Stomach (tissue), 8 donors: ENCODE measurements at regions not wholly inside any gene's neighbourhood (a gene's known extent, or its start where the extent isn't known, plus 50 kb on each side); places are given as distances from the start of the nearest gene placed in this dataset.

Experiments used
- DNase-seq, 2 donors: peaks; one replicate each; pipeline versions ENCODE4 v3.0.0 to v3.0.0-alpha.2; 2013 to 2019
- H3K27ac ChIP-seq, 5 donors: fragments of 200-600 bp in 4 of 5; sonication (generic) in 4 of 5; one replicate each; pipeline ENCODE4 v1.5.1; 2013 to 2019; ENCODE audit warnings: mild to moderate bottlenecking in 1 of 5, moderate library complexity in 1 of 5
- H3K27me3 ChIP-seq, 3 donors: fragments of 200-600 bp; sonication (generic); one replicate each; pipeline ENCODE4 v1.5.1; 2017 to 2019; ENCODE audit warnings: mixed run types in 1 of 3
- H3K36me3 ChIP-seq, 4 donors: fragments of 200-600 bp; sonication (generic); 1 replicate in 3 of 4; 2 replicates in 1 of 4; pipeline ENCODE4 v1.5.1; 2016 to 2019
- H3K4me1 ChIP-seq, 4 donors: fragments of 200-600 bp; sonication (generic); one replicate each; pipeline ENCODE4 v1.5.1; 2016 to 2019
- H3K4me3 ChIP-seq, 4 donors: fragments of 200-600 bp; sonication (generic) in 3 of 4; one replicate each; pipeline ENCODE4 v1.5.1; 2016 to 2019; ENCODE audit warnings: mild to moderate bottlenecking in 1 of 4
- H3K9me3 ChIP-seq, 4 donors: fragments of 200-600 bp; sonication (generic); one replicate each; pipeline ENCODE4 v1.5.1; 2016 to 2019
- CTCF ChIP-seq, 7 experiments: fragments of 450-650 bp in 4 of 7; fragments of 200-600 bp in 3 of 7; sonication (generic) in 3 of 7; IDR thresholded peaks; one replicate each; pipeline ENCODE4 v1.5.1; 2016 to 2019; ENCODE audit warnings: antibody characterized with exemption in 7 of 7, control low read depth in 2 of 7, mild to moderate bottlenecking in 1 of 7
- EP300 ChIP-seq: sonication (generic); formaldehyde crosslinking; IDR thresholded peaks from one replicate; pipeline ENCODE4 v1.6.1; 2017; ENCODE audit warnings: antibody characterized with exemption
- POLR2A ChIP-seq, 4 donors: fragments of 450-650 bp; IDR thresholded peaks; one replicate each; pipeline ENCODE4 v1.6.1; 2016; ENCODE audit warnings: antibody characterized with exemption in 4 of 4, control low read depth in 2 of 4, mild to moderate bottlenecking in 1 of 4, moderate library complexity in 1 of 4
- POLR2AphosphoS5 ChIP-seq, 3 donors: sonication (generic); formaldehyde crosslinking; IDR thresholded peaks; one replicate each; pipeline ENCODE4 v1.6.1; 2016; ENCODE audit warnings: antibody characterized with exemption in 3 of 3
- WGBS, 5 donors: extraction: QIAGEN DNeasy Blood & Tissue Kit in 3 of 5; methylation state at CpG; one replicate each; pipeline versions ENCODE4 v1.1.5 to v1.1.7; 2013 to 2018; 5-methylcytosine and 5-hydroxymethylcytosine counted together
- intact Hi-C: fragments of 100-400 bp; cut with DNase I; formaldehyde crosslinking; loops from one replicate; pipeline ENCODE4 v1.15.1; 2023; ENCODE audit warnings: low total_unique reads
- donor health status: healthy with polysubstance abuse.
- donor health status: Bipolar disorder and iron deficiency.
- donor health status: healthy.

- Histone ChIP-seq H3K36me3 (no peaks in the 10 kb centered on the region), H3K9me3 (peaks cover 0 to 12% (median 3%) of the 10 kb centered on the region in 4 donors), H3K27me3 (no peaks in the 10 kb centered on the region), H3K27ac (no peak overlapping the region), H3K4me3 (no peak overlapping the region), H3K4me1 (no peaks in the 10 kb centered on the region)
- TF ChIP-seq EP300 = no peak
- TF ChIP-seq POLR2A (IDR thresholded peaks at IDR 0.05) = no peak
- TF ChIP-seq POLR2AphosphoS5 (IDR thresholded peaks at IDR 0.05) = no peak
- TF ChIP-seq CTCF (IDR thresholded peaks at IDR 0.05) = no peak
- intact Hi-C loops = no loop called here
- DNase-seq = no peak
Observed at GRCh38 chr5:57067597-57067924, 106.3 kb upstream of the GPBP1 start.

- no peak overlapping the region for H3K4me3 ChIP-seq
- whole genome bisulfite sequencing, 5 donors = 81 to 89% (median 87%) methylated on average over 6 of the region's 6 CpGs
- H3K9me3 ChIP-seq = peaks cover 0 to 12% (median 3%) of the 10 kb centered on the region in 4 donors
- H3K27ac ChIP-seq = no peak overlapping the region
- no peak for DNase-seq
- no peaks in the 10 kb centered on the region for H3K27me3 ChIP-seq
- intact Hi-C loops = no loop called here
- no peaks in the 10 kb centered on the region for H3K36me3 ChIP-seq
- TF ChIP-seq CTCF (IDR thresholded peaks at IDR 0.05) (no peak), POLR2AphosphoS5 (IDR thresholded peaks at IDR 0.05) (no peak), EP300 (no peak), POLR2A (IDR thresholded peaks at IDR 0.05) (no peak)
- H3K4me1 ChIP-seq = no peaks in the 10 kb centered on the region
Observed at GRCh38 chr5:57069115-57069835, 104.6 kb upstream of the GPBP1 start.

- intact Hi-C loops = no loop called here
- H3K27ac ChIP-seq = no peak overlapping the region
- no peaks in the 10 kb centered on the region for H3K4me1 ChIP-seq
- TF ChIP-seq POLR2AphosphoS5 (IDR thresholded peaks at IDR 0.05) = no peak
- no peak for TF ChIP-seq EP300
- no peak for TF ChIP-seq POLR2A (IDR thresholded peaks at IDR 0.05)
- TF ChIP-seq CTCF (IDR thresholded peaks at IDR 0.05) = no peak
- H3K36me3 ChIP-seq = no peaks in the 10 kb centered on the region
- no peaks in the 10 kb centered on the region for H3K27me3 ChIP-seq
- 53 to 60% (median 57%) methylated on average over 3 of the region's 3 CpGs for WGBS, 5 donors
- peaks cover 0 to 12% (median 3%) of the 10 kb centered on the region in 4 donors for H3K9me3 ChIP-seq
- no peak for DNase-seq
- no peak overlapping the region for H3K4me3 ChIP-seq
Observed at GRCh38 chr5:57072218-57072892, 101.5 kb upstream of the GPBP1 start.

- peak in 1 of 2 donors; percentile 49 for DNase-seq
- no peaks in the 10 kb centered on the region for H3K27me3 ChIP-seq
- H3K27ac ChIP-seq = no peak overlapping the region
- H3K4me1 ChIP-seq = no peaks in the 10 kb centered on the region
- H3K36me3 ChIP-seq = no peaks in the 10 kb centered on the region
- 80 to 89% (median 82%) methylated on average over 7 of the region's 7 CpGs for WGBS, 5 donors
- H3K9me3 ChIP-seq = no peaks in the 10 kb centered on the region
- H3K4me3 ChIP-seq = no peak overlapping the region
- peak in 2 of 7 experiments; percentile 14 to 20 for TF ChIP-seq CTCF (IDR thresholded peaks at IDR 0.05)
- no peak for TF ChIP-seq EP300
- intact Hi-C loops = no loop called here
Observed at GRCh38 chr5:57082441-57083067, 91.3 kb upstream of the GPBP1 start.
